NT2/D1 (cell line): ENCODE measurements at regions not wholly inside any gene's neighbourhood (a gene's known extent, or its start where the extent isn't known, plus 50 kb on each side); places are given as distances from the start of the nearest gene placed in this dataset.

Experiments used
- SUZ12 ChIP-seq: IDR thresholded peaks from 2 replicates; pipeline ENCODE4 v1.6.1; 2011; ENCODE audit not compliant: insufficient read length, insufficient read depth; ENCODE audit errors: extremely low read depth
- YY1 ChIP-seq: IDR thresholded peaks from 2 replicates; pipeline ENCODE4 v1.6.1; 2011; ENCODE audit not compliant: insufficient read length, insufficient read depth
- ZNF274 ChIP-seq: IDR thresholded peaks from 2 replicates; pipeline ENCODE4 v1.6.1; 2011; ENCODE audit warnings: mild to moderate bottlenecking, low read depth, low read length

GRCh38 chr1:5376538-5377247 is 615.5 kb downstream of the NPHP4 start:
- TF ChIP-seq YY1 (no peak), SUZ12 (no peak), ZNF274 (no peak)
